WERI-Rb-1 (cell line): ENCODE measurements at regions not wholly inside any gene's neighbourhood (a gene's known extent, or its start where the extent isn't known, plus 50 kb on each side); places are given as distances from the start of the nearest gene placed in this dataset.

Experiments used
- DNase-seq: peaks from one replicate; pipeline ENCODE4 v3.0.0-alpha.2; 2020
- H3K27ac ChIP-seq: fragments of 250-450 bp; sonication (Bioruptor Pico); 2 replicates; pipeline ENCODE4 v1.5.1; 2020; ENCODE audit warnings: mild to moderate bottlenecking, moderate library complexity
- H3K27me3 ChIP-seq: fragments of 250-450 bp; sonication (Bioruptor Pico); 2 replicates; pipeline ENCODE4 v1.5.1; 2021; ENCODE audit warnings: mild to moderate bottlenecking, low read depth, moderate library complexity; ENCODE audit not compliant: insufficient read depth, severe bottlenecking
- H3K36me3 ChIP-seq: fragments of 250-450 bp; sonication (Bioruptor Pico); 2 replicates; pipeline ENCODE4 v1.5.1; 2020; ENCODE audit warnings: mild to moderate bottlenecking, moderate library complexity
- H3K4me3 ChIP-seq: 2 replicates; pipeline ENCODE4 v1.5.1; 2011; ENCODE audit warnings: low read depth, mild to moderate bottlenecking, control low read depth, low read length
- H3K9me3 ChIP-seq: fragments of 250-450 bp; sonication (Bioruptor Pico); 2 replicates; pipeline ENCODE4 v1.5.1; 2021; ENCODE audit warnings: mild to moderate bottlenecking, moderate library complexity; ENCODE audit not compliant: severe bottlenecking
- TF ChIP-seq, protein P1 (sequence below): IDR thresholded peaks from 2 replicates; pipeline ENCODE4 v1.5.1; 2011; ENCODE audit warnings: low read depth, mild to moderate bottlenecking, control low read depth, inconsistent platforms, low read length

DNA sequence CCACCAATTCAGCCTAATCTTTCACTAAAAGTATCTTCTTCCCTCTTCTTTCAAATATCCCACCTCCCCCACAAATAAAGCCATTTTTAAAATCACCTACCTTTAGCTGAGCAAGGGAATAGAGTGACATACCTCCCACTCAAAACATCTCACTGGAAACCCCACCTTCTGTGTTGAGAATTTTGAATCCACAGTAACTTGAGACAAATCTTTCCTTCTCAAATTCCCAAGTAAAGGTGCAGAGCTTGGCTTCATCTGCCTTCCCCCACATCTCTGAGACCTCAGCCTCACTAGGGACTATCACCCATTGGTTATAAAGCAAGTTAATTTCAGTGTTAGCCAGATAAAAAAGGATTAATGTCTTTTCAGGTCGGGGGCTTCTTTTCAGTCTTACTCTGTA, 180.4 kb downstream of the INO80D start:
- Histone ChIP-seq H3K36me3 (no peaks in the 10 kb centered on the region), H3K9me3 (peaks cover 7% of the 10 kb centered on the region), H3K27me3 (peaks cover 12% of the 10 kb centered on the region), H3K27ac (no peak overlapping the region), H3K4me3 (no peak overlapping the region)
- DNase-seq: no peak
- TF ChIP-seq, protein P1, sequence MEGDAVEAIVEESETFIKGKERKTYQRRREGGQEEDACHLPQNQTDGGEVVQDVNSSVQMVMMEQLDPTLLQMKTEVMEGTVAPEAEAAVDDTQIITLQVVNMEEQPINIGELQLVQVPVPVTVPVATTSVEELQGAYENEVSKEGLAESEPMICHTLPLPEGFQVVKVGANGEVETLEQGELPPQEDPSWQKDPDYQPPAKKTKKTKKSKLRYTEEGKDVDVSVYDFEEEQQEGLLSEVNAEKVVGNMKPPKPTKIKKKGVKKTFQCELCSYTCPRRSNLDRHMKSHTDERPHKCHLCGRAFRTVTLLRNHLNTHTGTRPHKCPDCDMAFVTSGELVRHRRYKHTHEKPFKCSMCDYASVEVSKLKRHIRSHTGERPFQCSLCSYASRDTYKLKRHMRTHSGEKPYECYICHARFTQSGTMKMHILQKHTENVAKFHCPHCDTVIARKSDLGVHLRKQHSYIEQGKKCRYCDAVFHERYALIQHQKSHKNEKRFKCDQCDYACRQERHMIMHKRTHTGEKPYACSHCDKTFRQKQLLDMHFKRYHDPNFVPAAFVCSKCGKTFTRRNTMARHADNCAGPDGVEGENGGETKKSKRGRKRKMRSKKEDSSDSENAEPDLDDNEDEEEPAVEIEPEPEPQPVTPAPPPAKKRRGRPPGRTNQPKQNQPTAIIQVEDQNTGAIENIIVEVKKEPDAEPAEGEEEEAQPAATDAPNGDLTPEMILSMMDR: no peak

- no peak for DNase-seq
- Histone ChIP-seq H3K36me3 (no peaks in the 10 kb centered on the region), H3K27ac (no peak overlapping the region), H3K4me3 (no peak overlapping the region), H3K27me3 (peaks cover 8% of the 10 kb centered on the region), H3K9me3 (peaks cover 7% of the 10 kb centered on the region)
- TF ChIP-seq, protein P1: no peak
These were observed 181.1 kb downstream of the INO80D start for GRCh38 chr2:205904873-205905272.

GRCh38 chr2:205903549-205904129, 182.3 kb downstream of the INO80D start:
- DNase-seq: peak; percentile 76
- Histone ChIP-seq H3K27me3 (peaks cover 4% of the 10 kb centered on the region), H3K4me3 (no peak overlapping the region), H3K9me3 (peaks cover 6% of the 10 kb centered on the region), H3K36me3 (no peaks in the 10 kb centered on the region), H3K27ac (no peak overlapping the region)
- TF ChIP-seq, protein P1: peak; percentile 92

DNA sequence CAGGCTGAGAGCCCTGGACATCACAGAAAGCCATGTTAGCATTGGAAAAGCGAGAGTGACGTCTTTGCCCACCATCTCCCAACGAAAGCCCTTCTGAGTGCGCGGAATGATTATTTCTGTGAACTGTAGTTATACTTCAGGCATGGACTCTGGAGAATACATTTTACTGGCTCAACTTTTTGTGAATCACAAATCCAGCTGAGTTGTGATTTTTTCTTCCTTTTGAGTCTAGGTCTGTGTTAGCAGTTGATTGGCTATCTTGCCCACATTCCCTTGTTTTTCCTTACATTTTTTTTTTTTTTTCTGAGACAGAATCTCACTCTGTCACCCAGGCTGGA, 183.1 kb downstream of the INO80D start:
- Histone ChIP-seq H3K9me3 (peaks cover 10% of the 10 kb centered on the region), H3K36me3 (no peaks in the 10 kb centered on the region), H3K27me3 (peaks cover 4% of the 10 kb centered on the region), H3K27ac (no peak overlapping the region), H3K4me3 (no peak overlapping the region)
- TF ChIP-seq, protein P1: no peak
- no peak for DNase-seq

- TF ChIP-seq, protein P1: no peak
- H3K4me3 ChIP-seq: no peak overlapping the region
- DNase-seq: peak; percentile 66
- no peak overlapping the region for H3K27ac ChIP-seq
- peaks cover 7% of the 10 kb centered on the region for H3K9me3 ChIP-seq
- H3K36me3 ChIP-seq: no peaks in the 10 kb centered on the region
- H3K27me3 ChIP-seq: peaks cover 4% of the 10 kb centered on the region
These were observed 183.7 kb downstream of the INO80D start for GRCh38 chr2:205902041-205902899.
